Effector CD8-positive, alpha-beta T cell (primary cell): ENCODE measurements at regions not wholly inside any gene's neighbourhood (a gene's known extent, or its start where the extent isn't known, plus 50 kb on each side); places are given as distances from the start of the nearest gene placed in this dataset.
"Not testable (repeated sequence)": the region's sequence is repeated elsewhere in the genome, so short reads cannot be mapped to it uniquely, and the experiment has no call there.

Experiments
- DNase-seq: peaks from one replicate; lab custom pipeline; 2025; lab: John Stamatoyannopoulos, UW

- DNase-seq: no peak
Observed at GRCh38 chr5:124796495-124796894, 50.1 kb upstream of the ZNF608 start.

DNA sequence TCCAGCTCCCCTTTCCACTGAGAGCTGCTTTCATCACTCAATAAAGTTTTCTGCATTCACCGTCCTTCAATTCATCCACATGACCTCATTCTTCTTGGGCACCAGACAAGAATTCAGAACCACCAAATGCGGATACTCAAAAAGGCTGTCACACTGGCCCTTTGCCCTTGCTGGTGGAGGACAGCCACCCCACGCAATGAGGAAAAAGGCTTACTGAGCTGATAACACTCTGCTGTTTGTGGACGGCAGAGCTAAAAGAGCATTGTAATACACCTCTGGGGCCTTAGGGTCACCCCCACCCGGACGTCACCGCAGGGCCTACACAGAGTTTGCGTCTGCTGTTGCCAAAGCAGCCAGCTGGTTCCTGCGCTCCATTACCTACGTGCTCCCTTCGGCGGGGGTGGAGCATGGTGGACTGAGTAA, 51.2 kb upstream of the ZNF608 start:
- no peak for DNase-seq

DNA sequence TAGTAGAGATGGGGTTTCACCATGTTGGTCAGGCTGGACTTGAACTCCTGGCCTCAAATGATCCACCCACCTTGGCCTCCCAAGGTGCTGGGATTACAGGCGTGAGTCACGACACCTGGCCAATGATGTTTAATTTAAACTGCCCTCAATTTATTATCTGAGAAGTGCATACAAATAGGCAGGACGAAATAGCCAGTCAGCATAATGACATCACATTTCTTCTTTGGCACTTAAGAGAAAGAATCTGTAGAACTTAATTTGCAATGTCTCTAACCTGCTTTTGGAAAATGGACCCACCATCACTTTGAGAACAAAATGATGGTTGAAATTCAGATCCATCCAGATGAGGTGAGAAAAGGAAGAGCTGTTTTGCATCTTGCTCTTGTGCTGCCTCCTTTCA, 52.5 kb upstream of the ZNF608 start:
- no peak for DNase-seq

GRCh38 chr5:124801551-124801950, 55.1 kb upstream of the ZNF608 start:
- no peak for DNase-seq

GRCh38 chr5:124803617-124804323, 57.3 kb upstream of the ZNF608 start:
- DNase-seq: no peak

DNA sequence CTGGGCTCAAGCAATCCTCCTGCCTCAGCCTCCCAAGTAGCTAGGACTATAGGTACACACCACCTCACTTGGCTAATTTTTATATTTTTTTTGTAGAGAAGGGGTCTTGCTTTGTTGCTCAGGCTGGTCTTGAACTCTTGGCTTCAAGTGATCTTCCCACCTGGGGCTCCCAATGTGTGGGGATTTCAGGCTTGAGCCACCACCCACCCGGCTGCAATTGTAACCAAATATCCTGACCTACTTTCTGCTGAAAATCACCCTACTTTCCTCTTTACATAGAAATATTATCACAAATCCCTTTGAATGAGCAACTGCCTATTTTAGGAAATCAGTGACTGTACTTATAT, 59.6 kb upstream of the ZNF608 start:
- DNase-seq: no peak

DNA sequence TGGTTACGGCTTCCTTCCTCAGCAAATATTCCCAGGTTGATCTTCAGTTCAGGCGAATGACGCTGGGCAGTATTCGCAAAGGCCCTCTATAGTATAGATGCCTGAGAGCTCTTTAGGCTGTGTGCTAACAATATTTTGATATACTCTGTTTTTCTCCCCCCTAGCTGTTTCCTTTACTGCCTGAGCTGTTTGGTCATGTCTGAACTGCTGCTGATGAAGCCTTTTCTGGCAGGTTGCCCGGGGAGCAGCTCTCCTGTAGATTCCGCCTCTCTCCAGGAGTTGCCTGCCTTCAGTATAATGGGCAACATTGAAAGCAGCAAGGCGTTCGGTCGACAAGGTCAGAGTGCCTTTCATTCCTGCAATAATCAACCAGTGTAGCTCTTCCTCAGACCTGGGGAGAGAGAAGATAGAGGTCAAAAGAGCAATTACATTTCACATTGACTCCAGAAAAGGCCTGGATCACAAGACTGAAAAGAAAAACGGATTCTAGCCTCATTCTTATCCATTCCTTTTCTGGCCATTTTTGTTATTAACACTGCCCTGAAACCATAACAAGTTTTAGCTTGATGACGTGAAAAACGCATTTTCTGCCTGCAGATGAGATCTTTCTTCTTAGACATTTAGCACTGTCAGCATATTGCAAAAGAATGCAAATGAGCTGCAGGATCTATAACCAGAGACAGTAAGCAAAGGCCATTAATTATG, 60.1 kb upstream of the ZNF608 start:
- DNase-seq: no peak

DNA sequence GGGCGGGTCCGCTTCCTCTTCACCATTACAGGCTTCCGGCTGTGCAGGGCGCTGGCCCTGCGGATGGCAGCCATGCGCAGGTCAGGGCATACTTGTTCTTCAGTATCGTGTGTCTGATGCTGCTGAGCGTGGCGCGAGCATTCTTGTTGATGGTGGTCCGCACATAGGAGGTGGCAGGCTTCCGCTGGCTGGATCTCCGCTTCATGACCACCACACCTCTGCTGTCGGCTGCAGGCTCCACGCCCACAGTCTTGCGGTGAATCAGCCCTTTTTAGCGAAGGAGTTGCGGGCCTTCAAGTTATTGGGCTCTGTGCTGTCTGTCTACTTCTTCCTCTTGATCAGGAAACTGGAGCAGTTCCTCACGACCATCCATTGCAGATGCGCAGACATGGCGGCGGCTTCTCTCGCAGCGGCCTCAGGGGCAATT, 62.4 kb upstream of the ZNF608 start:
- DNase-seq: no peak

- DNase-seq: no peak
Observed at GRCh38 chr5:124810396-124811006, 64.1 kb upstream of the ZNF608 start.

DNA sequence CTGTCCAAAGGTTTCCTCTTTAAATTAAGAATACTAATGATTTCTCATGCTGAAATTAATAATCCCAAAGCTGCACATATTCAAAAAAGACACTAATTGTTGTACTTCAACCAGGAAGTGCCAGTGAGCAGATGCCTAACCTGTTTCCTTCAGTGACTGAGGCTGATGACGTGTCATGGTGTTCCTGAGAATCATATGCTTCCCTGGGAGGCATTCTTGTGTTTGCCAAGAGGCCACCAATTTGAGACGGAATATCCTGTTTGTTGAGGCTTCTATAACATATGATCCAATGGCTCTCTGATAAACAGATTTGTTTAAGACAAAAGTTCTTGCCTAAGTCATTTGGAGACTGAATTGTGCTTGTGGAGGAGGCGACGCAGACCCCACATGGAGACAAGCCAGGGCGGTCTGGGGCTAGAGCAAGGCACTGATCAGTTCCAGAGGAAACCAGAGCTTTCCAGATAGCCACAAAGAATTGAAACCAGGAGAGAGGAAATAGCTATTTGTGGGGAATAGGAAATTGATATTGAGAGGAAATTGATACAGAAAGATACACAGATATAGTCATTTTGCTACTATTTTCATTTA, 66.4 kb upstream of the ZNF608 start:
- DNase-seq: no peak

- no peak for DNase-seq
Observed at GRCh38 chr5:124816381-124816780, 69.9 kb upstream of the ZNF608 start.

DNA sequence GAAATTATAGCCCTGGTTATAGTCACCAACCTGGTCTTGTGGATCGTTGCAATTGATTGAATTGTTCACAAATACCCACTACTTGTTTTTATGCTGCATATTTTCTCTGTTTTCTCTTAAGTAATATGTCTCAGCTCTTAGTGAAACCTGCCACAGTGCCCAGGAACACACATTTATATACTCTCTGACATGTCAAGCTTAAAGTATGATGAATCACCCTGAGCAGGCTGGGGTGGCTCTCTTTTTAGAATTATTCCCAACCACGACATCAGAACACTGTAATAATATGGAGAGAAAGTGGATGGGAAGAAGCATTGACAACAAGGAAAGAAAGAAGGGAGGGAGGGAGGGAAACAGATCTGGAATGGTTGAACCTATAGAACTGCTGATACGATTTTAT, 72.8 kb upstream of the ZNF608 start:
- DNase-seq: no peak

GRCh38 chr5:124822647-124823046, 76.2 kb upstream of the ZNF608 start:
- DNase-seq: no peak

- DNase-seq: no peak
Observed at GRCh38 chr5:124823380-124823779, 76.9 kb upstream of the ZNF608 start.

DNA sequence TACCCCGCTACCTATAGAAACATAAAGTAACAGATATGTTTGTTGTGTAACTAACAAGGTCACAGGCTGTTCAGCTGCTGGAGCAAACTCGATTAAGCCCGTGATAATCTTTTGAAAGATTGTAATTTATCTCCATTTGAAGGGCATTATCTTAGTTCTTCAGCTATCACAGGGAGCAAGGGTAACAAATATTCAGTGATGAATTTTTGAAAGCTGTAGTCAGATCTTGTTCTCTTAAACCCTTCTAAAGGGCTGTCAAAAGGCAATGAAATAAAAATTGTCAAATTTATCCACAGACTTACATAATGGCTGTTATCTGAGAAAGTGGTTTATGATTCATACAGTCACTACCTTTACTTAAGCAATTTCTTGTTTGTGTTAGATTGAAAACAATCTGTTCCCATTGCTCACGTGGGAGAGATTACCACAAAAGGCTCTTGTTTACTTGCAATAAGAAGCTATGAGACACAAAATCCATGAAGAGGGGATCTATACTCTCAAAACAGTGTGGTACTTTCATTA, 78.3 kb upstream of the ZNF608 start:
- DNase-seq: no peak

- no peak for DNase-seq
Observed at GRCh38 chr5:124825250-124825982, 79.0 kb upstream of the ZNF608 start.

DNA sequence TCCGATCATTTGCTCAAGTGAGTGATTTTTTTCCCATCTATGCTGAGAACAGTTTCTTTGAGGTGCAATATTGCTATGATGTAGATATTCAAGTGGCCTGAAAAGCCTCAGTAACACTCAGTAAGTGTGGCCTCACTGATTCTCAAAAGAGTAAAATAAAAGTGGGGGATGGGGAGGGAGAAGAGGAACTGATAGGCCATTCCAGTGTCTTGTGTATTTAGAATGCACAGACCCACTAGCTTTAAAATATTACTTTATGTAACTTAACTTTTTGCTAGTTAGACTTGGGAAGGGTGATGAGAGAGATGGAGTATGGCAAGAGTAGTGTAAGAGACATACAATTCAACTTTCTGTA, 79.5 kb upstream of the ZNF608 start:
- DNase-seq: no peak

GRCh38 chr5:124828731-124829234, 82.3 kb upstream of the ZNF608 start:
- DNase-seq: no peak

DNA sequence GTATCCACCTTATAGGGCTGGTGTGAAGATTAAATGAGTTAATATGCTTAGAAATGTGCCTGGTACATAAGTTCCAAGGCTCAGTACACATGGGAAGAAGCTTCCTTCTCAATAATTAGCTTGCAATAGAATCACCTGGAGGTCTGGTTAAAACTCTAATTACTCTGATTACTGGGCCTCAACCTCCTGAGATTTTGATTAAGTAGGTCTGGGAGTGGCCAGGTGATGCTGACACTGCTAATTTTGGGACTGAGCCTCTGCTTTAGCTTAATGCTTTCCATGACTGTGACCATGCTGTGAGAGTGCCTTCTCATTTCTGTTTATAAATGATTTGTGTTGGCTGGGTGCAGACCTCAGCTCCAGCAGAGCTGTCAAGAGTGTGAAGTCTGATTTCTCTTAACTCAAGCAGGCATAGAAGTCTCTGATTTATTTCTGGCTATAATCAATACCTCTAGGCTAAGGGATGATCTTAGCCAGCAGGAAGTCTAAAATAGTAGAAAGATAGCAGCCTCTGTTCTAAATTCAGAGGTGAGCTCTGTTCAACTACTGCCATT, 85.3 kb upstream of the ZNF608 start:
- no peak for DNase-seq

- no peak for DNase-seq
Observed at GRCh38 chr5:124832510-124832909, 86.1 kb upstream of the ZNF608 start.

GRCh38 chr5:124836314-124836713, 89.9 kb upstream of the ZNF608 start:
- DNase-seq: not testable (repeated sequence)
